Choroid plexus epithelial cell (primary cell): ENCODE measurements at regions not wholly inside any gene's neighbourhood (a gene's known extent, or its start where the extent isn't known, plus 50 kb on each side); places are given as distances from the start of the nearest gene placed in this dataset.

ENCODE experiments used
- DNase-seq: peaks from one replicate; pipeline ENCODE4 v3.0.0-alpha.2; 2010; ENCODE audit warnings: low read depth
- H3K4me3 ChIP-seq: 2 replicates; pipeline ENCODE4 v1.5.1; 2011; ENCODE audit warnings: low read depth, mild to moderate bottlenecking, control low read depth, low read length, moderate library complexity
- CTCF ChIP-seq: conservative IDR thresholded peaks from 2 replicates; pipeline ENCODE4 v1.5.1; 2011; ENCODE audit warnings: low read depth, mild to moderate bottlenecking, control low read depth, inconsistent platforms, low read length, moderate library complexity

DNA sequence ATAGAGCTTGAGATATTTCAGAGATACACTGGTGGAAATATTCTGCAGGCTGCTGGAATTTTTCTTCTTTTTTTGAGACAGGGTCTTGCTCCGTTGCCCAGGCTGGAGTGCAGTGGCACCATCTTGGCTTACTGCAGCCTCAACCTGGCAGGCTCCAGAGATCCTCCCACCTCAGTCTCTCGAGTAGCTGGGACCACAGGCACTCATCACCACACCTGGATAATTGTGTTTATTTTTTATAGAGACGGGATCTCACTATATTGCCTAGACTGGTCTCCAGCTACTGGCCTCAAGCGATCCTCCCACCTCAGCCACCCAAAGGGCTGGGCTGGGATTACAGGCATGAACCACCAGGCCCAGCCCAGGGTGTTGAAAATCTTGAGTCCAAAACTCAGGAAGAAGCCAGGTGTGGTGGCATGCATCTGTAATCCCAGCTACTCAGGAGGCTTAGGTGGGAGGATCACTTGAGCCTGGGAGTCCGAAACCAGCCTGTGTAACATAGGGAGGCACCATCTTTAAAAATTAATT, 55.7 kb upstream of the FOXK1 start:
- H3K4me3 ChIP-seq = no peak overlapping the region
- DNase-seq = no peak
- no peak for TF ChIP-seq CTCF

DNA sequence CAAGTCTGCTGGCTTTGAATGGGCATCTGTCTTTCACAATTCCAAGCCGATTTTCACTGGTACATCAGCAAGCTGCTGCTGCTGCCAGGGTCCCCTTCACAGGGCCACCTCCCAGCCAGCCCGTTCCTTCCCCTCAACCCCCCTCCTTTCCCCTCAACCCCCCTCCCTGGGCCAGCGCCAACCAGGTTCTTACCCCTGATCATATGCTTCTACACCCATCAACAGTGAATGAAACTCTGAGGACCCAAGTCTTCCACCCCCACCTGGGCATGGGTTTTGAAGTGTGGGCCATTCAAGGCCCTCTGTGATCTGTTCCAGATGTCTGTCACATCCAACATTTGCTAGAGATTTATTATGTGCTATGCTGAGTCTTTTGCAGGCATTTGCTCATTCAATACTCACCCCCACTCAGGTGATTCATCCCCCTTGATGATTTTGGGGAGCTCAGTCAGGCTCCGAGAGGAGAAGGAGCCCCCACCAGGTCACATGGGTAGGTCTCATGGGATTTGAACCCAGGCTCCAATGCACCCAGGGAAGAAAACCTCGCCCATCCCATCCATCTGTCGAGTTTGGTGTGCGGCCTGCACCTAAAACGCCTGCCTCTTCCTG, 52.7 kb upstream of the FOXK1 start:
- DNase-seq = no peak
- TF ChIP-seq CTCF = no peak
- no peak overlapping the region for H3K4me3 ChIP-seq

DNA sequence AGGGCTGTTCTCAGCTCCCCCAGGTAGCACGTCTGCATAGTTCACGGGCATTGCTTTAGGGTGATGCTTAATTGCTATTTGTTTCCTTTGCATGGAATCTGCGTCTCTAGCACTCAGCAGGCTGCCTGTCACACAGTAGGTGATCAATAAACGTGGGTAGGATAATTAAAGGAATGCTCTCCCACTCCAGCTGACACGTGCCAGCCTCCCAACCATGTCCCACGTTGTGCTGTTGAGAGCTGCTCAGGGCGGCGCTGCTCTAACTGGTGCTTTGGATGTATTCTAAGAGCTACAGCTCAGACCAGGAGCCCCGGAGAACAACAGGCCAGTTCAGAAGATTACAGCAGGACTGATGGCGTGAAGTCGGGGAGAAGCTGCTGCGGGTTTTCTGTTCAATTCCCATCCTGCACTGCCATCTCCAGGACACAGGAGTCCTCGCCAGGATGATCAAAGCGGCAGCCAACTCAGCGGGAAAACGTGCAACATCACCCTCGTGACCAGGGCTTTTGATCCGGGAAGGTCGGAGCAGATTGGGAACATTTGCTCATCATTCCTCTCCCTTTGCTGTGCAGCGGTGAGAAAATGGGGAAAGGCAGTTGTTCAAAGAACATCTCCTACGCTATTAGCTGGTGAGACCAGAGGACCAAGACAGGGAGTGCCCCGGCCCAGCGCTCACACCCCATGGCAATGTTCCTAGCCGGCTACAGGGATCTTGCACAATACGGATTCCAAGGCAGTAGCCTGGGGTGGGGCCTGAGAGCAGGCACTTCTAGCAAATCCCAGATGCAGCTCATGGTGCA, 50.5 kb upstream of the FOXK1 start:
- peak overlapping the region; percentile 48 for H3K4me3 ChIP-seq
- TF ChIP-seq CTCF = peak; percentile 83
- peak; percentile 97 for DNase-seq
